Sigmoid colon (tissue), 4 donors: ENCODE measurements at regions not wholly inside any gene's neighbourhood (a gene's known extent, or its start where the extent isn't known, plus 50 kb on each side); places are given as distances from the start of the nearest gene placed in this dataset.

ENCODE experiments used
- CTCF ChIP-seq, 4 experiments: fragments of 450-650 bp in 3 of 4; fragments of 200-600 bp in 1 of 4; IDR thresholded peaks; one replicate each; pipeline ENCODE4 v1.5.1; 2016 to 2019; ENCODE audit warnings: antibody characterized with exemption in 4 of 4, mild to moderate bottlenecking in 3 of 4, moderate library complexity in 2 of 4
- POLR2A ChIP-seq, 2 donors: fragments of 450-650 bp; IDR thresholded peaks; one replicate each; pipeline ENCODE4 v1.6.1; 2016; ENCODE audit warnings: antibody characterized with exemption in 2 of 2, mild to moderate bottlenecking in 2 of 2, moderate library complexity in 2 of 2
- POLR2AphosphoS5 ChIP-seq, 4 donors: sonication (generic); formaldehyde crosslinking; IDR thresholded peaks; one replicate each; pipeline ENCODE4 v1.6.1; 2017; ENCODE audit warnings: antibody characterized with exemption in 4 of 4

- TF ChIP-seq POLR2A (IDR thresholded peaks at IDR 0.05) = no peak
- no peak for TF ChIP-seq CTCF (IDR thresholded peaks at IDR 0.05)
- no peak for TF ChIP-seq POLR2AphosphoS5 (IDR thresholded peaks at IDR 0.05)
Observed at GRCh38 chr1:78286686-78287085, 204.1 kb upstream of the PTGFR start.
